Liver (tissue), 3 donors: ENCODE measurements at regions not wholly inside any gene's neighbourhood (a gene's known extent, or its start where the extent isn't known, plus 50 kb on each side); places are given as distances from the start of the nearest gene placed in this dataset.

ENCODE experiments used
- CTCF ChIP-seq: fragments of 150-350 bp; IDR thresholded peaks from 2 replicates; pipeline ENCODE4 v1.5.1; 2017; ENCODE audit warnings: improper control_type of control experiment, low read depth, low read length; ENCODE audit not compliant: missing input control
- RAD21 ChIP-seq, 2 donors: IDR thresholded peaks; 2 replicates each; pipeline ENCODE4 v1.6.1; 2016; ENCODE audit warnings: antibody characterized with exemption in 2 of 2, mild to moderate bottlenecking in 2 of 2
- REST ChIP-seq: IDR thresholded peaks from 2 replicates; pipeline ENCODE4 v1.6.1; 2016; ENCODE audit warnings: antibody characterized with exemption, mild to moderate bottlenecking
- RXRA ChIP-seq, 2 donors: IDR thresholded peaks; 2 replicates each; pipeline ENCODE4 v1.6.1; 2017 to 2018; ENCODE audit warnings: antibody characterized with exemption in 2 of 2, mild to moderate bottlenecking in 1 of 2
- YY1 ChIP-seq: IDR thresholded peaks from 2 replicates; pipeline ENCODE4 v1.6.1; 2016; ENCODE audit warnings: antibody characterized with exemption, mild to moderate bottlenecking
- donor health status: healthy.
- donor health status: healthy.

- TF ChIP-seq RAD21 (IDR thresholded peaks at IDR 0.05) = no peak
- TF ChIP-seq CTCF = no peak
- TF ChIP-seq RXRA (IDR thresholded peaks at IDR 0.05) = no peak
- TF ChIP-seq REST = no peak
- TF ChIP-seq YY1 = no peak
Measured at GRCh38 chr4:114349543-114350175, 248.9 kb upstream of the UGT8 start.
